HL-60 (cell line): ENCODE measurements at regions not wholly inside any gene's neighbourhood (a gene's known extent, or its start where the extent isn't known, plus 50 kb on each side); places are given as distances from the start of the nearest gene placed in this dataset.
"Not testable (repeated sequence)": the region's sequence is repeated elsewhere in the genome, so short reads cannot be mapped to it uniquely, and the experiment has no call there.

Experiments
- DNase-seq, 2 experiments: peaks; one replicate each; pipeline ENCODE4 v3.0.0-alpha.2; 2010 to 2020; ENCODE audit warnings: low read depth in 1 of 2, low spot score in 1 of 2
- H3K27ac ChIP-seq: fragments of 250-450 bp; sonication (Bioruptor Pico); replicated peaks from 2 replicates; pipeline ENCODE4 v1.5.1; 2020; ENCODE audit warnings: mild to moderate bottlenecking, moderate library complexity
- H3K27me3 ChIP-seq: fragments of 250-450 bp; sonication (Bioruptor Pico); 2 replicates; pipeline ENCODE4 v1.5.1; 2021; ENCODE audit warnings: mild to moderate bottlenecking, moderate library complexity; ENCODE audit not compliant: insufficient read depth, poor library complexity, severe bottlenecking
- H3K4me3 ChIP-seq: replicated peaks from 2 replicates; pipeline ENCODE4 v1.5.1; 2011; ENCODE audit warnings: mild to moderate bottlenecking, control low read depth, low read length; ENCODE audit not compliant: insufficient read depth
- GABPA ChIP-seq: IDR thresholded peaks from 2 replicates; pipeline ENCODE4 v1.6.1; 2012; ENCODE audit warnings: low read depth
- POLR2AphosphoS5 ChIP-seq: IDR thresholded peaks from 2 replicates; pipeline ENCODE4 v1.6.1; 2012; ENCODE audit warnings: low read depth
- REST ChIP-seq: IDR thresholded peaks from 2 replicates; pipeline ENCODE4 v1.6.1; 2012; ENCODE audit warnings: low read depth; ENCODE audit not compliant: insufficient replicate concordance
- SPI1 ChIP-seq: IDR thresholded peaks from 2 replicates; pipeline ENCODE4 v1.6.1; 2012; ENCODE audit warnings: low read depth, mild to moderate bottlenecking, borderline replicate concordance
- TF ChIP-seq, protein P1 (sequence below): IDR thresholded peaks from one replicate; pipeline ENCODE4 v1.5.1; 2011; ENCODE audit warnings: low read length, control low read depth, inconsistent platforms; ENCODE audit not compliant: insufficient read depth

GRCh38 chr5:120173125-120173524, 291.0 kb upstream of the PRR16 start:
- Histone ChIP-seq H3K4me3 (no peak overlapping the region), H3K27me3 (no peaks in the 10 kb centered on the region), H3K27ac (no peak overlapping the region)
- TF ChIP-seq SPI1 (no peak), GABPA (no peak), REST (no peak), POLR2AphosphoS5 (no peak)
- TF ChIP-seq, protein P1, sequence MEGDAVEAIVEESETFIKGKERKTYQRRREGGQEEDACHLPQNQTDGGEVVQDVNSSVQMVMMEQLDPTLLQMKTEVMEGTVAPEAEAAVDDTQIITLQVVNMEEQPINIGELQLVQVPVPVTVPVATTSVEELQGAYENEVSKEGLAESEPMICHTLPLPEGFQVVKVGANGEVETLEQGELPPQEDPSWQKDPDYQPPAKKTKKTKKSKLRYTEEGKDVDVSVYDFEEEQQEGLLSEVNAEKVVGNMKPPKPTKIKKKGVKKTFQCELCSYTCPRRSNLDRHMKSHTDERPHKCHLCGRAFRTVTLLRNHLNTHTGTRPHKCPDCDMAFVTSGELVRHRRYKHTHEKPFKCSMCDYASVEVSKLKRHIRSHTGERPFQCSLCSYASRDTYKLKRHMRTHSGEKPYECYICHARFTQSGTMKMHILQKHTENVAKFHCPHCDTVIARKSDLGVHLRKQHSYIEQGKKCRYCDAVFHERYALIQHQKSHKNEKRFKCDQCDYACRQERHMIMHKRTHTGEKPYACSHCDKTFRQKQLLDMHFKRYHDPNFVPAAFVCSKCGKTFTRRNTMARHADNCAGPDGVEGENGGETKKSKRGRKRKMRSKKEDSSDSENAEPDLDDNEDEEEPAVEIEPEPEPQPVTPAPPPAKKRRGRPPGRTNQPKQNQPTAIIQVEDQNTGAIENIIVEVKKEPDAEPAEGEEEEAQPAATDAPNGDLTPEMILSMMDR, result no peak
- DNase-seq, result no peak

- TF ChIP-seq REST, result no peak
- TF ChIP-seq GABPA, result no peak
- no peak for TF ChIP-seq POLR2AphosphoS5
- TF ChIP-seq, protein P1, result no peak
- TF ChIP-seq SPI1, result no peak
- H3K27me3 ChIP-seq, result no peaks in the 10 kb centered on the region
- no peak overlapping the region for H3K27ac ChIP-seq
- no peak for DNase-seq
- no peak overlapping the region for H3K4me3 ChIP-seq
These were observed 290.0 kb upstream of the PRR16 start for GRCh38 chr5:120174089-120174488.

GRCh38 chr5:120181238-120181637, 282.9 kb upstream of the PRR16 start:
- H3K27ac ChIP-seq, H3K27me3 ChIP-seq, H3K4me3 ChIP-seq, DNase-seq: not testable (repeated sequence)

- H3K27ac ChIP-seq, H3K27me3 ChIP-seq, DNase-seq, H3K4me3 ChIP-seq: not testable (repeated sequence)
These were observed 269.4 kb upstream of the PRR16 start for GRCh38 chr5:120194650-120195049.

DNA sequence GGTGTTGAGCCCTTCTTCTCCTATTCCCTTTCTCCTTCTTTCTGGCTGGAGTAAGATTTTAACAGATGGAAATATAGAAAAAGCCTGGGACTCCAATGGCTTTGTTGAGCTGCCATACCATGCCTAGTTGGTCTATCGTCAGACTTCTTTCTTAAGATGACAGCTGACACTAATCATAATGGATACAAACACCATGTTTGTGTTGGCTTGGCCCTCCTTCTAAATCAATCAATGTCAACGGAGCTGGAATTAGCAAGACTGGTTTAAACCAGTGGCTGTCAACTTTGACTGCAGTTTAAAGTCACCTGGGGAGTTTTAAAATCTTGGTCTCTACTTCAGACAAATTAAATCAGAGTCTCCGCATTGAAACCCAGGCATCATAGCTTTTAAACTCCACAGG, 264.5 kb upstream of the PRR16 start:
- no peaks in the 10 kb centered on the region for H3K27me3 ChIP-seq
- TF ChIP-seq REST (no peak), SPI1 (no peak), GABPA (no peak), POLR2AphosphoS5 (no peak)
- TF ChIP-seq, protein P1, result no peak
- no peak for DNase-seq

More for the DNA sequence above, 264.5 kb upstream of the PRR16 start:
- Histone ChIP-seq H3K27ac (no peak overlapping the region), H3K4me3 (no peak overlapping the region)
